A549 (cell line): ENCODE measurements at regions not wholly inside any gene's neighbourhood (a gene's known extent, or its start where the extent isn't known, plus 50 kb on each side); places are given as distances from the start of the nearest gene placed in this dataset.
A peak's percentile ranks its signal among the peaks of the same experiment; 100 is the strongest.
"Not testable (repeated sequence)": the region's sequence is repeated elsewhere in the genome, so short reads cannot be mapped to it uniquely, and the experiment has no call there.

Source experiments
- ATAC-seq, 2 experiments: fragments of 200-7000 bp in 1 of 2; fragments of >200 bp in 1 of 2; cut with Nextera tagmentation in 1 of 2; cut with Tn5 transposase in 1 of 2; 3 replicates each; pipeline versions ENCODE4 v1.8.0 to v1.9.1; 2018 to 2020; ENCODE audit warnings: mild to moderate bottlenecking in 1 of 2, moderate library complexity in 1 of 2
- CTCF ChIA-PET: fragments of 300-600 bp; sonication (Branson Sonifier 250); formaldehyde crosslinking; extraction: SDS; loops from one replicate; lab custom pipeline; 2021; ENCODE audit warnings: antibody characterized with exemption, inconsistent platforms; lab: Yijun Ruan, JAX
- POLR2A ChIA-PET: fragments of 350-600 bp; formaldehyde crosslinking; extraction: SDS; loops from one replicate; lab custom pipeline; 2021; ENCODE audit warnings: antibody characterized with exemption, inconsistent platforms; lab: Yijun Ruan, JAX
- DNase-seq, 2 experiments: peaks; one replicate each; pipeline versions ENCODE4 v3.0.0 to v3.0.0-alpha.2; 2011 to 2016; ENCODE audit warnings: low read depth in 1 of 2, low spot score in 1 of 2
- FAIRE-seq: peaks from 2 replicates; lab custom pipeline; 2011; peaks lifted over from hg19 to GRCh38; lab: Jason Lieb, UNC
- H3K27ac ChIP-seq, 2 experiments: fragments of >200 bp; sonication (Bioruptor Twin); formaldehyde crosslinking; 3 replicates each; pipeline ENCODE4 v1.5.1; 2016 to 2017
- H3K4me1 ChIP-seq: fragments of >200 bp; sonication (Bioruptor Twin); formaldehyde crosslinking; 3 replicates; pipeline ENCODE4 v1.6.1; 2016
- H3K4me2 ChIP-seq: fragments of >200 bp; sonication (Bioruptor Twin); formaldehyde crosslinking; 3 replicates; pipeline ENCODE4 v1.6.1; 2016
- H3K4me3 ChIP-seq: fragments of >200 bp; sonication (Bioruptor Twin); formaldehyde crosslinking; 3 replicates; pipeline ENCODE4 v1.5.1; 2016
- H3K9me3 ChIP-seq: fragments of >200 bp; sonication (Bioruptor Twin); formaldehyde crosslinking; 3 replicates; pipeline ENCODE4 v1.6.1; 2016
- ATOH8 ChIP-seq: fragments of 250-450 bp; sonication (Bioruptor Pico); IDR thresholded peaks from 2 replicates; pipeline ENCODE4 v1.5.0; 2020; ENCODE audit warnings: low read depth, mild to moderate bottlenecking, moderate library complexity
- BHLHE40 ChIP-seq: IDR thresholded peaks from 2 replicates; pipeline ENCODE4 v1.6.1; 2012; ENCODE audit warnings: low read depth, low read length, inconsistent platforms
- CEBPB ChIP-seq, 2 experiments: fragments of >200 bp in 1 of 2; sonication (Bioruptor Twin) in 1 of 2; formaldehyde crosslinking in 1 of 2; IDR thresholded peaks; 2 replicates each; pipeline ENCODE4 v1.6.1; 2012 to 2016
- CHD2 ChIP-seq: fragments of 150-350 bp; IDR thresholded peaks from 2 replicates; pipeline ENCODE4 v1.6.1; 2014; ENCODE audit warnings: low read length; ENCODE audit not compliant: partially characterized antibody
- CHD4 ChIP-seq: fragments of 200-600 bp; sonication (generic); IDR thresholded peaks from 2 replicates; pipeline ENCODE4 v1.6.1; 2016; ENCODE audit warnings: antibody characterized with exemption, mild to moderate bottlenecking, borderline replicate concordance
- CTCF ChIP-seq: fragments of >200 bp; sonication (Bioruptor Twin); formaldehyde crosslinking; IDR thresholded peaks from 3 replicates; pipeline ENCODE4 v1.5.1; 2016
- ESRRA ChIP-seq: fragments of 150-350 bp; IDR thresholded peaks from 2 replicates; pipeline ENCODE4 v1.6.1; 2014; ENCODE audit warnings: mild to moderate bottlenecking, low read length, borderline replicate concordance
- FOSL2 ChIP-seq, 2 experiments: fragments of 450-650 bp in 1 of 2; fragments of >200 bp in 1 of 2; sonication (Bioruptor Twin) in 1 of 2; formaldehyde crosslinking; IDR thresholded peaks; 2 replicates each; pipeline versions ENCODE4 v1.5.0 to v1.6.1; 2016 to 2020; ENCODE audit warnings: mild to moderate bottlenecking in 1 of 2, moderate library complexity in 1 of 2
- GATA3 ChIP-seq: IDR thresholded peaks from 2 replicates; pipeline ENCODE4 v1.6.1; 2012; ENCODE audit warnings: borderline replicate concordance
- HMGXB4 ChIP-seq: fragments of 250-450 bp; sonication (Bioruptor Pico); IDR thresholded peaks from 2 replicates; pipeline ENCODE4 v1.5.0; 2021; ENCODE audit warnings: mild to moderate bottlenecking, moderate library complexity, borderline replicate concordance
- HOXA7 ChIP-seq: fragments of 250-450 bp; sonication (Bioruptor Pico); IDR thresholded peaks from 2 replicates; pipeline ENCODE4 v1.5.0; 2020; ENCODE audit warnings: mild to moderate bottlenecking, moderate library complexity
- HOXB5 ChIP-seq: fragments of 250-450 bp; sonication (Bioruptor Pico); IDR thresholded peaks from 2 replicates; pipeline ENCODE4 v1.5.0; 2020; ENCODE audit warnings: mild to moderate bottlenecking, moderate library complexity
- JUN ChIP-seq, 2 experiments: fragments of >200 bp; sonication (Bioruptor Twin); formaldehyde crosslinking; IDR thresholded peaks; 2 replicates in 1 of 2; 3 replicates in 1 of 2; pipeline ENCODE4 v1.6.1; 2016 to 2017
- KDM1A ChIP-seq: fragments of 200-600 bp; sonication (generic); IDR thresholded peaks from 2 replicates; pipeline ENCODE4 v1.6.1; 2016; ENCODE audit warnings: low read depth, mild to moderate bottlenecking
- KDM5A ChIP-seq: fragments of 200-600 bp; sonication (generic); IDR thresholded peaks from 2 replicates; pipeline ENCODE4 v1.6.1; 2016; ENCODE audit warnings: antibody characterized with exemption, mild to moderate bottlenecking
- MAFK ChIP-seq: fragments of 450-650 bp; IDR thresholded peaks from 2 replicates; pipeline ENCODE4 v1.6.1; 2014; ENCODE audit not compliant: partially characterized antibody
- MAX ChIP-seq: IDR thresholded peaks from 2 replicates; pipeline ENCODE4 v1.6.1; 2012
- MAZ ChIP-seq: fragments of 150-350 bp; IDR thresholded peaks from 2 replicates; pipeline ENCODE4 v1.6.1; 2014; ENCODE audit warnings: antibody characterized with exemption, low read depth, low read length, borderline replicate concordance
- MYC ChIP-seq: IDR thresholded peaks from 2 replicates; pipeline ENCODE4 v1.6.1; 2012; ENCODE audit warnings: mild to moderate bottlenecking, inconsistent platforms, low read length, improper control_type of control experiment, borderline replicate concordance
- NPAS2 ChIP-seq: fragments of 250-450 bp; sonication (Bioruptor Pico); IDR thresholded peaks from 2 replicates; pipeline ENCODE4 v1.8.0; 2022; ENCODE audit warnings: mild to moderate bottlenecking, moderate library complexity, borderline replicate concordance
- POLR2AphosphoS2 ChIP-seq: conservative IDR thresholded peaks from 2 replicates; pipeline ENCODE4 v1.6.1; 2012; ENCODE audit warnings: low read length, improper control_type of control experiment, inconsistent platforms
- RAD21 ChIP-seq, 2 experiments: fragments of >200 bp in 1 of 2; sonication (Bioruptor Twin) in 1 of 2; formaldehyde crosslinking in 1 of 2; IDR thresholded peaks in 1 of 2; conservative IDR thresholded peaks in 1 of 2; 2 replicates in 1 of 2; 3 replicates in 1 of 2; pipeline ENCODE4 v1.6.1; 2012 to 2018; ENCODE audit warnings: inconsistent platforms in 1 of 2
- RCOR1 ChIP-seq: fragments of 150-350 bp; IDR thresholded peaks from 2 replicates; pipeline ENCODE4 v1.6.1; 2014; ENCODE audit warnings: antibody characterized with exemption, low read length, low read depth
- SMC3 ChIP-seq: fragments of >200 bp; sonication (Bioruptor Twin); formaldehyde crosslinking; IDR thresholded peaks from 3 replicates; pipeline ENCODE4 v1.6.1; 2018; ENCODE audit warnings: inconsistent platforms
- SREBF2 ChIP-seq: fragments of 450-650 bp; IDR thresholded peaks from 2 replicates; pipeline ENCODE4 v1.6.1; 2014; ENCODE audit warnings: mild to moderate bottlenecking, moderate library complexity
- TFCP2L1 ChIP-seq: fragments of 250-450 bp; sonication (Bioruptor Pico); IDR thresholded peaks from 2 replicates; pipeline ENCODE4 v1.5.0; 2021; ENCODE audit warnings: mild to moderate bottlenecking
- TP53 ChIP-seq: fragments of 250-450 bp; sonication (Bioruptor Pico); IDR thresholded peaks from 2 replicates; pipeline ENCODE4 v1.5.0; 2021; ENCODE audit warnings: mild to moderate bottlenecking, moderate library complexity
- WGBS: methylation state at CpG from one replicate; pipeline ENCODE4 v1.1.6; 2017; ENCODE audit errors: missing lambda C conversion rate; 5-methylcytosine and 5-hydroxymethylcytosine counted together

GRCh38 chr7:79761876-79762429 is 308.5 kb upstream of the MAGI2 start:
- TF ChIP-seq MAFK (no peak), MAZ (no peak), MYC (no peak), HOXB5 (no peak)
- ATAC-seq (no peak), FAIRE-seq (no peak), DNase-seq (no peak)
- 20% methylated on average over 2 of the region's 2 CpGs for WGBS
- no peak overlapping the region for H3K4me2 ChIP-seq
- no peak overlapping the region for H3K4me3 ChIP-seq
- no peaks in the 10 kb centered on the region for H3K4me1 ChIP-seq
- H3K27ac ChIP-seq = no peak overlapping the region
- ChIA-PET POLR2A (no interaction called here), CTCF (no interaction called here)
- no peaks in the 10 kb centered on the region for H3K9me3 ChIP-seq

GRCh38 chr7:79750941-79751340 is 297.5 kb upstream of the MAGI2 start:
- H3K27ac ChIP-seq, H3K4me1 ChIP-seq, DNase-seq, CTCF ChIA-PET, POLR2A ChIA-PET, H3K9me3 ChIP-seq, ATAC-seq, H3K4me2 ChIP-seq, FAIRE-seq, H3K4me3 ChIP-seq: not testable (repeated sequence)
- 89% methylated on average over 8 of the region's 8 CpGs for WGBS

- H3K9me3 ChIP-seq = no peaks in the 10 kb centered on the region
- POLR2A ChIA-PET = no interaction called here
- H3K4me2 ChIP-seq = no peak overlapping the region
- no peak for ATAC-seq
- no peak for DNase-seq
- no peaks in the 10 kb centered on the region for H3K4me1 ChIP-seq
- H3K27ac ChIP-seq = no peak overlapping the region
- no peak for TF ChIP-seq CEBPB (IDR thresholded peaks at IDR 0.05)
- no peak for TF ChIP-seq ATOH8 (CRISPR knock-in tag)
- no peak for TF ChIP-seq CTCF
- no peak for TF ChIP-seq MAX
- TF ChIP-seq FOSL2 (IDR thresholded peaks at IDR 0.05) = no peak
- TF ChIP-seq FOSL2 (CRISPR knock-in tag; IDR thresholded peaks at IDR 0.05) = no peak
- TF ChIP-seq CHD2 = no peak
- TF ChIP-seq JUN (IDR thresholded peaks at IDR 0.05) = no peak
- TF ChIP-seq SREBF2 = no peak
- no peak for TF ChIP-seq NPAS2 (CRISPR knock-in tag)
- no peak for TF ChIP-seq CHD4
- no peak for TF ChIP-seq TP53 (CRISPR knock-in tag)
- no peak for TF ChIP-seq KDM1A
- TF ChIP-seq RCOR1 = no peak
- no peak for TF ChIP-seq HOXA7 (CRISPR knock-in tag)
- no peak for TF ChIP-seq MAFK
- CTCF ChIA-PET = no interaction called here
- no peak overlapping the region for H3K4me3 ChIP-seq
- FAIRE-seq = no peak
These were observed 296.4 kb upstream of the MAGI2 start for GRCh38 chr7:79749856-79750255.

- no peak overlapping the region for H3K4me2 ChIP-seq
- peak in 1 of 2 experiments; percentile 20 for DNase-seq
- ATAC-seq = peak; percentile 50 to 71; a peak in 4 of 6 replicates
- no peak for FAIRE-seq
- 7% methylated on average over 3 of the region's 3 CpGs for WGBS
- H3K27ac ChIP-seq = no peak overlapping the region
- POLR2A ChIA-PET = no interaction called here
- no peaks in the 10 kb centered on the region for H3K4me1 ChIP-seq
- CTCF ChIA-PET = interaction anchor here (0.6 to 2.0 kb wide), 11 partner anchors 9 to 472 kb away, joined by 3 to 14 read pairs (median 3); no protein-coding TSS in a partner anchor
- H3K9me3 ChIP-seq = no peaks in the 10 kb centered on the region
- no peak overlapping the region for H3K4me3 ChIP-seq
- peak; percentile 49; the same call in 2 of the 3 replicates for TF ChIP-seq SMC3
- TF ChIP-seq BHLHE40 = no peak
- no peak for TF ChIP-seq GATA3
- TF ChIP-seq MAX = no peak
- TF ChIP-seq ESRRA = no peak
- no peak for TF ChIP-seq POLR2AphosphoS2
- no peak for TF ChIP-seq CHD4
- no peak for TF ChIP-seq KDM5A
- TF ChIP-seq HMGXB4 (CRISPR knock-in tag) = no peak
- TF ChIP-seq RAD21 (conservative IDR thresholded peaks at IDR 0.05 in 1 of 2, IDR thresholded peaks at IDR 0.05 in 1 of 2) = peak; percentile 62 to 71; a peak in 4 of 5 replicates
- no peak for TF ChIP-seq TFCP2L1
These were observed 288.2 kb upstream of the MAGI2 start for GRCh38 chr7:79741684-79742083.
